ENCODE measurements at regions not wholly inside any gene's neighbourhood (a gene's known extent, or its start where the extent isn't known, plus 50 kb on each side); places are given as distances from the start of the nearest gene placed in this dataset.

DNA sequence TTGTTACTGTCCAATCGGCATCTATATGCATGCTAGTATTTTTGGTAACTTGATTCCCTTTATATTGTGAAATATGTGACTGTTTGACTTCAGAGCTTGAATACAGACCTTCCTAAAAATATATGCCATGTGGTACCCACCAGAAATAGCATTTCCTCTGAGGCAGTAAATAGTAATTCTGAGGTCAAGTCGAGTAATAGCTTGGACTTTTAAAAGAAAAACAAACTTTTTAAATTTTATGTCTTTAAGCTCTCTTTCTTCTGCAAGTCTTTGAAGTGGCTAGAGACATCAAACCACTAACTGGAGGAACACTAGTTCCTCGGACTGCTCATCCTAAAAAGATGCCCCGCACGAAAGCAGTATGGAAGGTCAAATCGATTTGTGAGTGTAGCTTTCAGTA is 396.8 kb upstream of the SLC14A2 start:
- no peaks in the 10 kb centered on the region for H3K36me3 ChIP-seq (ENCODE audit: control insufficient read depth in 2 of 2, extremely low read depth in 1 of 2, insufficient read depth in 2 of 2, low read length in 2 of 2)
- POLR2A ChIA-PET: no interaction called here
- no peak for FAIRE-seq

DNA sequence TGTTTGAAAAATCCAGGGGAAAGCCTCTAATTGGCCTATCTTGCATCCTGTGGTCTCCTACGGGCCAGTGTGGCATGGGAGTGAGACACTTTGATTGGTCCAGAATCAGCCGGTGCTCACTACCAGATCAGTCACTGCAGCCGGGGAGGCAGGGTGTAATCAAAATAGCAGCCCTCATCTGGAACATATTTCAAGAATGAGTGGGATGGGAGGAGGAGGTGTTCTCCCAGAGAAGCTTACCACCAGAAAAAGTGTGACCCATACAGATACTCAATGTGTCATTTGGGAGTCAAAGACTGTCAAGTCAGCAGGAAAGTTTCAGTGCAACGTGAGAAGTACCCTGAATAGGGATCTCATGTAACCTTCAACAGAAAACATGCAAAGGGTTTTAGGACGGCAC is 393.9 kb upstream of the SLC14A2 start:
- dilution Hi-C loops (cut with MboI; ENCODE audit: extremely low pct_ligation_motif_present, low sequenced_read_pairs) (no loop called here), intact Hi-C loops (cut with micrococcal nuclease) (no loop called here)
- no peaks in the 10 kb centered on the region for H3K36me3 ChIP-seq (ENCODE audit: control insufficient read depth in 2 of 2, extremely low read depth in 1 of 2, insufficient read depth in 2 of 2, low read length in 2 of 2)
- no peak overlapping the region for H3K9ac ChIP-seq (replicated peaks; ENCODE audit: extremely low read depth, insufficient read depth, low read length)
- DNase-seq (ENCODE audit: low read depth, low spot score) (no peak), FAIRE-seq (no peak)
- H3K27ac ChIP-seq (ENCODE audit: insufficient read depth, low read depth, low read length): no peak overlapping the region
- H3K9me1 ChIP-seq (replicated peaks; ENCODE audit: control insufficient read depth, extremely low read depth, insufficient read depth, low read length): no peaks in the 10 kb centered on the region
- no peaks in the 10 kb centered on the region for H4K20me1 ChIP-seq (replicated peaks; ENCODE audit: control insufficient read depth, extremely low read depth, insufficient read depth, low read length)
- ChIA-PET POLR2A (no interaction called here), CTCF (no interaction called here)
- H3K27me3 ChIP-seq (ENCODE audit: control insufficient read depth in 2 of 2, insufficient read depth in 2 of 2, low read length in 2 of 2): no peaks in the 10 kb centered on the region
- no peaks in the 10 kb centered on the region for H3K9me3 ChIP-seq (replicated peaks; ENCODE audit: control insufficient read depth, insufficient read depth, low read length)
- BruUV-seq (replicated peaks): no TSS peak
- H3K4me1 ChIP-seq (ENCODE audit: control insufficient read depth, extremely low read depth, insufficient read depth, low read length): no peaks in the 10 kb centered on the region
- H3K4me3 ChIP-seq (replicated peaks in 1 of 3; ENCODE audit: insufficient read depth in 1 of 3, low read depth in 1 of 3, low read length in 3 of 3): no peak overlapping the region
- no peak overlapping the region for H2AFZ ChIP-seq (ENCODE audit: low read depth, low read length)
- H3K79me2 ChIP-seq (ENCODE audit: control insufficient read depth, insufficient read depth, low read length): no peaks in the 10 kb centered on the region
- H3K4me2 ChIP-seq (ENCODE audit: insufficient read depth, low read length): no peak overlapping the region
- TF ChIP-seq POLR2AphosphoS5 (IDR thresholded peaks at IDR 0.05; ENCODE audit: insufficient read depth, low read depth, low read length) (no peak), GATA2 (IDR thresholded peaks at IDR 0.05; ENCODE audit: insufficient read depth, insufficient read length, low read depth, low read length) (no peak), EZH2 (IDR thresholded peaks at IDR 0.05; ENCODE audit: borderline replicate concordance, low read depth, low read length, severe bottlenecking) (no peak), FOS (IDR thresholded peaks at IDR 0.05; ENCODE audit: borderline replicate concordance, insufficient read depth, low read length) (no peak), JUN (IDR thresholded peaks at IDR 0.05; ENCODE audit: borderline replicate concordance, insufficient read depth, insufficient read length, low read depth) (no peak), MYC (IDR thresholded peaks at IDR 0.05; ENCODE audit: low read depth, low read length) (no peak), POLR2A (IDR thresholded peaks at IDR 0.05; ENCODE audit: low read depth, low read length) (no peak)
- TF ChIP-seq, protein P1, sequence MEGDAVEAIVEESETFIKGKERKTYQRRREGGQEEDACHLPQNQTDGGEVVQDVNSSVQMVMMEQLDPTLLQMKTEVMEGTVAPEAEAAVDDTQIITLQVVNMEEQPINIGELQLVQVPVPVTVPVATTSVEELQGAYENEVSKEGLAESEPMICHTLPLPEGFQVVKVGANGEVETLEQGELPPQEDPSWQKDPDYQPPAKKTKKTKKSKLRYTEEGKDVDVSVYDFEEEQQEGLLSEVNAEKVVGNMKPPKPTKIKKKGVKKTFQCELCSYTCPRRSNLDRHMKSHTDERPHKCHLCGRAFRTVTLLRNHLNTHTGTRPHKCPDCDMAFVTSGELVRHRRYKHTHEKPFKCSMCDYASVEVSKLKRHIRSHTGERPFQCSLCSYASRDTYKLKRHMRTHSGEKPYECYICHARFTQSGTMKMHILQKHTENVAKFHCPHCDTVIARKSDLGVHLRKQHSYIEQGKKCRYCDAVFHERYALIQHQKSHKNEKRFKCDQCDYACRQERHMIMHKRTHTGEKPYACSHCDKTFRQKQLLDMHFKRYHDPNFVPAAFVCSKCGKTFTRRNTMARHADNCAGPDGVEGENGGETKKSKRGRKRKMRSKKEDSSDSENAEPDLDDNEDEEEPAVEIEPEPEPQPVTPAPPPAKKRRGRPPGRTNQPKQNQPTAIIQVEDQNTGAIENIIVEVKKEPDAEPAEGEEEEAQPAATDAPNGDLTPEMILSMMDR (IDR thresholded peaks at IDR 0.05; ENCODE audit: extremely low read depth in 1 of 2, insufficient read depth in 1 of 2, low read depth in 1 of 2, low read length in 2 of 2): no peak

More for the DNA sequence above, 396.8 kb upstream of the SLC14A2 start:
- H3K9me3 ChIP-seq (replicated peaks; ENCODE audit: control insufficient read depth, insufficient read depth, low read length): no peaks in the 10 kb centered on the region
- no peaks in the 10 kb centered on the region for H4K20me1 ChIP-seq (replicated peaks; ENCODE audit: control insufficient read depth, extremely low read depth, insufficient read depth, low read length)
- no peak overlapping the region for H3K27ac ChIP-seq (ENCODE audit: insufficient read depth, low read depth, low read length)
- intact Hi-C loops (cut with micrococcal nuclease) (loop anchor here (10.0 kb wide), 1 partner anchor 894 kb away; no protein-coding TSS in a partner anchor), dilution Hi-C loops (cut with MboI; ENCODE audit: extremely low pct_ligation_motif_present, low sequenced_read_pairs) (no loop called here)
- BruUV-seq (replicated peaks): no TSS peak
- H3K4me3 ChIP-seq (replicated peaks in 1 of 3; ENCODE audit: insufficient read depth in 1 of 3, low read depth in 1 of 3, low read length in 3 of 3): no peak overlapping the region
- no peaks in the 10 kb centered on the region for H3K4me1 ChIP-seq (ENCODE audit: control insufficient read depth, extremely low read depth, insufficient read depth, low read length)
- no peaks in the 10 kb centered on the region for H3K9me1 ChIP-seq (replicated peaks; ENCODE audit: control insufficient read depth, extremely low read depth, insufficient read depth, low read length)
- no peak overlapping the region for H2AFZ ChIP-seq (ENCODE audit: low read depth, low read length)
- no peaks in the 10 kb centered on the region for H3K79me2 ChIP-seq (ENCODE audit: control insufficient read depth, insufficient read depth, low read length)
- no peak for TF ChIP-seq JUN (IDR thresholded peaks at IDR 0.05; ENCODE audit: borderline replicate concordance, insufficient read depth, insufficient read length, low read depth)
- no peak for TF ChIP-seq POLR2A (IDR thresholded peaks at IDR 0.05; ENCODE audit: low read depth, low read length)
- TF ChIP-seq POLR2AphosphoS5 (IDR thresholded peaks at IDR 0.05; ENCODE audit: insufficient read depth, low read depth, low read length): no peak
- TF ChIP-seq, protein P2, sequence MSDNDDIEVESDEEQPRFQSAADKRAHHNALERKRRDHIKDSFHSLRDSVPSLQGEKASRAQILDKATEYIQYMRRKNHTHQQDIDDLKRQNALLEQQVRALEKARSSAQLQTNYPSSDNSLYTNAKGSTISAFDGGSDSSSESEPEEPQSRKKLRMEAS (IDR thresholded peaks at IDR 0.05; ENCODE audit: insufficient read depth, insufficient read length): no peak
- no peak overlapping the region for H3K4me2 ChIP-seq (ENCODE audit: insufficient read depth, low read length)
- CTCF ChIA-PET: no interaction called here
- no peak overlapping the region for H3K9ac ChIP-seq (replicated peaks; ENCODE audit: extremely low read depth, insufficient read depth, low read length)
- DNase-seq (ENCODE audit: low read depth, low spot score): no peak
- no peaks in the 10 kb centered on the region for H3K27me3 ChIP-seq (ENCODE audit: control insufficient read depth in 2 of 2, insufficient read depth in 2 of 2, low read length in 2 of 2)

Measured in endothelial cell of umbilical vein (primary cell).